Suprapubic skin (tissue), 4 donors: ENCODE measurements at regions not wholly inside any gene's neighbourhood (a gene's known extent, or its start where the extent isn't known, plus 50 kb on each side); places are given as distances from the start of the nearest gene placed in this dataset.

Experiments
- DNase-seq, 2 donors: peaks; one replicate each; pipeline ENCODE4 v3.0.0-alpha.2; 2019; ENCODE audit warnings: low spot score in 2 of 2
- H3K27ac ChIP-seq: fragments of 200-600 bp; sonication (generic); one replicate; pipeline ENCODE4 v1.5.1; 2019
- H3K27me3 ChIP-seq: fragments of 200-600 bp; sonication (generic); one replicate; pipeline ENCODE4 v1.5.1; 2019
- H3K36me3 ChIP-seq: fragments of 200-600 bp; sonication (generic); one replicate; pipeline ENCODE4 v1.5.1; 2019
- H3K4me1 ChIP-seq: fragments of 200-600 bp; sonication (generic); one replicate; pipeline ENCODE4 v1.5.1; 2019
- H3K4me3 ChIP-seq: fragments of 200-600 bp; sonication (generic); one replicate; pipeline ENCODE4 v1.5.1; 2019; ENCODE audit warnings: mild to moderate bottlenecking
- H3K9me3 ChIP-seq: fragments of 200-600 bp; sonication (generic); one replicate; pipeline ENCODE4 v1.5.1; 2019
- CTCF ChIP-seq, 2 donors: fragments of 200-600 bp in 1 of 2; fragments of 450-650 bp in 1 of 2; sonication (generic) in 1 of 2; IDR thresholded peaks; one replicate each; pipeline ENCODE4 v1.5.1; 2016 to 2019; ENCODE audit warnings: antibody characterized with exemption in 2 of 2, mild to moderate bottlenecking in 1 of 2, moderate library complexity in 1 of 2
- EP300 ChIP-seq: sonication (generic); formaldehyde crosslinking; IDR thresholded peaks from one replicate; pipeline ENCODE4 v1.6.1; 2017; ENCODE audit warnings: antibody characterized with exemption
- POLR2A ChIP-seq, 2 donors: fragments of 450-650 bp; IDR thresholded peaks; one replicate each; pipeline ENCODE4 v1.6.1; 2017; ENCODE audit warnings: antibody characterized with exemption in 2 of 2, mild to moderate bottlenecking in 2 of 2, moderate library complexity in 2 of 2
- POLR2AphosphoS5 ChIP-seq, 3 donors: sonication (generic); formaldehyde crosslinking; IDR thresholded peaks; one replicate each; pipeline ENCODE4 v1.6.1; 2017; ENCODE audit warnings: antibody characterized with exemption in 3 of 3
- WGBS: methylation state at CpG from one replicate; pipeline ENCODE4 v1.1.5; 2018; 5-methylcytosine and 5-hydroxymethylcytosine counted together

GRCh38 chr2:215619989-215620388 is 184.1 kb upstream of the FN1 start:
- DNase-seq, result no peak
- Histone ChIP-seq H3K27ac (no peak overlapping the region), H3K27me3 (no peaks in the 10 kb centered on the region), H3K4me1 (peaks cover 4% of the 10 kb centered on the region), H3K9me3 (no peaks in the 10 kb centered on the region), H3K36me3 (no peaks in the 10 kb centered on the region), H3K4me3 (no peak overlapping the region)
- no peak for TF ChIP-seq POLR2A (IDR thresholded peaks at IDR 0.05)
- TF ChIP-seq CTCF (IDR thresholded peaks at IDR 0.05), result no peak
- TF ChIP-seq EP300, result no peak
- TF ChIP-seq POLR2AphosphoS5 (IDR thresholded peaks at IDR 0.05), result no peak
- WGBS, result 69% methylated on average over 10 of the region's 10 CpGs

DNA sequence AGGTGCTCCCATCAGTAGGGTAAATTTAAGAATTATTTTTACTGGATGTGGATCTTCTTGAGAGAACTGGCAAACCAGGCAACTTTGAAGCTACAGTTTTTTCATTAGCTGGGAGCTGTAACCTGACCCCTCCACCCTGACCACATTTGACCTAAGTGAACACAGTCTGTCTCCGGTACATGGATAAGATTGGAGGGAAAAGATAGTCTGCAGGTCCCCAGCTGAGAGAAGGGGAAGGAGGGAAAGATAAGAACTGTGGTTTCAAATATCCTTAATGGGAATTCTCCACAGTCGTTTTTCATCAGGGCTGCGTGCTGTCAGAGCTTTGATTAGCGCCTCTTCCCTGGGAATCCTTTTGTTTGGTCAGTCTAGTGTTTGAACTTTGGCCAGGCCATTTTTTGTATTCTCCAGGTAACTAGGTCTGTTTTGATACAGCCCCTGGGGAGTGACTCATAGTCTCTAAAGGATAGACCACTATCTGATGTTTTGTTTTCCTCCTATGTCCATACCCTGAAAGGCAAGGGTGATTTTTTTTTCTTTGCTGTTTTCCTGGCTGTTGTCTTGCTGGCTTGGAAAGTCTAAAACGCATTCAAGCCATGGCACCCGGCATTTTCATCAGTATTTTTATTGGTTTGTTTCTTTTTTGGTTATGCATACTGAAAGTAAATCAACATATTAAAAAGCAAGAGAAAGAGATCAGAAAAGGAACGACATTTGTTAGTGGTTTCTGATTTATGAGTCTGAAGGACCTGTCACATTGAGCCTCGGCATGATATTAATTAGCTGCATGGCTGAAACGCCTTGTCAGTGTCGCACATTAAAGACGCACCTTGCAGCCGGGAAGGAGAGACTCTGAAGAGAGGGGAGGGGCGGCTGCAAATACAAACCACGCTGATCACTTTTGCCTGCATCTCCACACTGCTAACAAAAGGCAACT is 183.4 kb upstream of the FN1 start:
- Histone ChIP-seq H3K36me3 (no peaks in the 10 kb centered on the region), H3K27ac (no peak overlapping the region), H3K4me3 (no peak overlapping the region), H3K27me3 (no peaks in the 10 kb centered on the region), H3K4me1 (peaks cover 4% of the 10 kb centered on the region), H3K9me3 (no peaks in the 10 kb centered on the region)
- WGBS, result 37% methylated on average over 14 of the region's 14 CpGs
- DNase-seq, result no peak
- TF ChIP-seq POLR2A (IDR thresholded peaks at IDR 0.05) (no peak), CTCF (IDR thresholded peaks at IDR 0.05) (no peak), EP300 (no peak), POLR2AphosphoS5 (IDR thresholded peaks at IDR 0.05) (no peak)

DNA sequence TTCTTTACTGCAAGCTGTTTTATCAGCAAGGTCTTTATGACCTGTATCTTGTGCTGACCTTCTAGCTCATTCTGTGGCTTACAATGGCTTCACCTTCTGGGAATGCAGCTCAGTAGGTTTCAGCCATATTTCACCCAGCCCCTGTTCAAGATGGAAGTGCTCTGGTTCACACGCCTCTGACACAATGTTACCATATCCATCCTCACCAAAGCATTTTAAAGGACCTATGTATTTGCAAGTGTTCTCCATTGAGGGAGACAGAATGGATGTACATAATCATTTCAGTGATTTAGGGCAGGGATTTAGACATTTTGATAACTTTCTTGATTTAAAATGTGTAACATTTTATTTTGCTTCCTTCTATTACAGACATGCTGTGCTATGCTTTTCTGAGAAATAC is 182.3 kb upstream of the FN1 start:
- no peaks in the 10 kb centered on the region for H3K36me3 ChIP-seq
- no peaks in the 10 kb centered on the region for H3K27me3 ChIP-seq
- TF ChIP-seq EP300 (no peak), POLR2AphosphoS5 (IDR thresholded peaks at IDR 0.05) (no peak), POLR2A (IDR thresholded peaks at IDR 0.05) (no peak), CTCF (IDR thresholded peaks at IDR 0.05) (no peak)
- H3K4me3 ChIP-seq, result no peak overlapping the region
- peaks cover 4% of the 10 kb centered on the region for H3K4me1 ChIP-seq
- DNase-seq, result no peak
- no peaks in the 10 kb centered on the region for H3K9me3 ChIP-seq
- 100% methylated on average over 1 of the region's 1 CpG for WGBS
- H3K27ac ChIP-seq, result no peak overlapping the region

- WGBS, result 66% methylated on average over 4 of the region's 4 CpGs
- no peak for DNase-seq
Observed at GRCh38 chr2:215617060-215617824, 181.4 kb upstream of the FN1 start.

More at GRCh38 chr2:215617060-215617824, 181.4 kb upstream of the FN1 start:
- no peak overlapping the region for H3K27ac ChIP-seq
- H3K36me3 ChIP-seq, result no peaks in the 10 kb centered on the region
- H3K4me1 ChIP-seq, result peaks cover 4% of the 10 kb centered on the region
- no peak overlapping the region for H3K4me3 ChIP-seq
- no peaks in the 10 kb centered on the region for H3K27me3 ChIP-seq
- no peaks in the 10 kb centered on the region for H3K9me3 ChIP-seq
- TF ChIP-seq EP300, result no peak
- no peak for TF ChIP-seq CTCF (IDR thresholded peaks at IDR 0.05)
- TF ChIP-seq POLR2A (IDR thresholded peaks at IDR 0.05), result no peak
- no peak for TF ChIP-seq POLR2AphosphoS5 (IDR thresholded peaks at IDR 0.05)
